ENCODE measurements at regions not wholly inside any gene's neighbourhood (a gene's known extent, or its start where the extent isn't known, plus 50 kb on each side); places are given as distances from the start of the nearest gene placed in this dataset.

- ChIA-PET CTCF (ENCODE audit: partially characterized antibody) (interaction anchor here (1.2 kb wide), 1 partner anchor 358 kb away, joined by 4 read pairs; no protein-coding TSS in a partner anchor), POLR2A (ENCODE audit: partially characterized antibody) (no interaction called here)
- H2BK120ac ChIP-seq (replicated peaks; ENCODE audit: low read depth, low read length) = no peak overlapping the region
- no peak overlapping the region for H3K23ac ChIP-seq (ENCODE audit: insufficient read length)
- H3K4me3 ChIP-seq (ENCODE audit: extremely low read depth in 1 of 4, insufficient read depth in 2 of 4, low read depth in 3 of 4, low read length in 4 of 4) = no peak overlapping the region
- no peak overlapping the region for H3K4ac ChIP-seq (replicated peaks; ENCODE audit: insufficient read length, low read depth, low read length)
- H2BK5ac ChIP-seq (ENCODE audit: low read depth, low read length) = no peak overlapping the region
- peaks cover 0 to 4% (median 1%) of the 10 kb centered on the region in 4 experiments; a peak in 1 of 7 replicates for H3K4me1 ChIP-seq (replicated peaks in 1 of 4; ENCODE audit: control insufficient read depth in 3 of 4, insufficient read depth in 4 of 4, low read length in 3 of 4)
- H2AK5ac ChIP-seq (ENCODE audit: low read depth, low read length) = no peak overlapping the region
- no peak overlapping the region for H3K18ac ChIP-seq (ENCODE audit: extremely low read depth, low read length)
- no peak overlapping the region for H2BK15ac ChIP-seq (ENCODE audit: low read length)
- no peak overlapping the region for H4K8ac ChIP-seq (ENCODE audit: extremely low read depth, insufficient read depth, low read length)
- H3K14ac ChIP-seq (ENCODE audit: insufficient read length) = no peak overlapping the region
- no peaks in the 10 kb centered on the region for H3K79me1 ChIP-seq (ENCODE audit: low read depth, low read length)
- no peak overlapping the region; the same call in 1 of the 2 replicates for H2BK20ac ChIP-seq (ENCODE audit: low read length)
- H3K4me2 ChIP-seq (ENCODE audit: insufficient read depth in 1 of 2, low read depth in 2 of 2, low read length in 2 of 2) = no peak overlapping the region
- no peak overlapping the region for H3K9ac ChIP-seq (replicated peaks in 1 of 4; ENCODE audit: extremely low read depth in 1 of 4, low read depth in 3 of 4, low read length in 3 of 4)
- H3K79me2 ChIP-seq (ENCODE audit: control insufficient read depth in 1 of 2, insufficient read depth in 2 of 2, low read length in 2 of 2) = no peaks in the 10 kb centered on the region
- H3K36me3 ChIP-seq (ENCODE audit: control insufficient read depth in 2 of 4, insufficient read depth in 4 of 4, low read length in 3 of 4) = no peaks in the 10 kb centered on the region
- H2AFZ ChIP-seq (ENCODE audit: low read length) = 0 out of 2 replicates have a peak overlapping the region, but pooled peaks have one; percentile 3
- no peaks in the 10 kb centered on the region for H4K20me1 ChIP-seq (replicated peaks in 1 of 2; ENCODE audit: control insufficient read depth in 1 of 2, insufficient read depth in 2 of 2, low read length in 2 of 2)
- DNase-seq (ENCODE audit: low read depth in 1 of 2, low spot score in 2 of 2) (no peak), FAIRE-seq (no peak)
- H3K56ac ChIP-seq (replicated peaks; ENCODE audit: insufficient read length, low read depth, low read length) = no peak overlapping the region
- no peaks in the 10 kb centered on the region for H3K27me3 ChIP-seq (replicated peaks in 1 of 4; ENCODE audit: control insufficient read depth in 3 of 4, extremely low read depth in 1 of 4, insufficient read depth in 3 of 4, low read length in 3 of 4)
- no peak overlapping the region for H4K91ac ChIP-seq (replicated peaks; ENCODE audit: insufficient read length, low read length)
- H2BK12ac ChIP-seq (ENCODE audit: low read depth, low read length) = no peak overlapping the region
- 100% methylated on average over 1 of the region's 1 CpG; no CpG with 5 or more reads in 1 of the 2 experiments for WGBS, 2 experiments (ENCODE audit: extremely low coverage in 1 of 2, insufficient coverage in 1 of 2, insufficient read length in 1 of 2, insufficient replicate concordance in 2 of 2, low coverage in 1 of 2, low lambda C conversion rate in 2 of 2, missing lambda C conversion rate in 1 of 2)
- no peak overlapping the region for H3K27ac ChIP-seq (ENCODE audit: low read depth, low read length)
- H4K5ac ChIP-seq (ENCODE audit: insufficient read length, low read depth, low read length) = no peak overlapping the region
- H3K23me2 ChIP-seq (ENCODE audit: low read depth, low read length) = no peaks in the 10 kb centered on the region
- no peaks in the 10 kb centered on the region for H3K9me3 ChIP-seq (ENCODE audit: insufficient read depth in 2 of 2, low read depth in 1 of 2, low read length in 1 of 2)
- no peak for TF ChIP-seq CHD2 (IDR thresholded peaks at IDR 0.05; ENCODE audit: low read length)
- TF ChIP-seq YY1 (IDR thresholded peaks at IDR 0.05; ENCODE audit: low read depth, low read length) = no peak
- no peak for TF ChIP-seq E2F6 (IDR thresholded peaks at IDR 0.05)
- no peak for TF ChIP-seq CEBPB (IDR thresholded peaks at IDR 0.05; ENCODE audit: low read depth, low read length)
- TF ChIP-seq ZNF274 (IDR thresholded peaks at IDR 0.05; ENCODE audit: borderline replicate concordance, extremely low read depth, low read length) = no peak
- TF ChIP-seq KDM5A (IDR thresholded peaks at IDR 0.05; ENCODE audit: low read length) = no peak
- no peak for TF ChIP-seq HDAC2 (IDR thresholded peaks at IDR 0.05; ENCODE audit: borderline replicate concordance in 1 of 2, low read depth in 2 of 2, low read length in 2 of 2)
- no peak for TF ChIP-seq NRF1 (IDR thresholded peaks at IDR 0.05; ENCODE audit: low read depth, low read length)
- TF ChIP-seq GTF2F1 (IDR thresholded peaks at IDR 0.05; ENCODE audit: borderline replicate concordance, low read depth, low read length) = no peak
- no peak for TF ChIP-seq SP1 (IDR thresholded peaks at IDR 0.05; ENCODE audit: low read depth, low read length)
- TF ChIP-seq GABPA (IDR thresholded peaks at IDR 0.05; ENCODE audit: borderline replicate concordance, insufficient read depth, low read length) = no peak
- TF ChIP-seq ATF2 (IDR thresholded peaks at IDR 0.05; ENCODE audit: low read length) = no peak
- TF ChIP-seq TAF1 (IDR thresholded peaks at IDR 0.05; ENCODE audit: low read depth, low read length) = no peak
Measured at GRCh38 chr10:76628801-76629200, 1008.8 kb downstream of the KCNMA1 start.
